HG03565 (cell line): ENCODE measurements at regions not wholly inside any gene's neighbourhood (a gene's known extent, or its start where the extent isn't known, plus 50 kb on each side); places are given as distances from the start of the nearest gene placed in this dataset.

Source experiments
- ATAC-seq: cut with Tn5 transposase; IDR thresholded peaks from one replicate; pipeline ENCODE4 v1.9.1; 2021; ENCODE audit warnings: mild to moderate bottlenecking, moderate library complexity; ENCODE audit not compliant: unreplicated experiment

DNA sequence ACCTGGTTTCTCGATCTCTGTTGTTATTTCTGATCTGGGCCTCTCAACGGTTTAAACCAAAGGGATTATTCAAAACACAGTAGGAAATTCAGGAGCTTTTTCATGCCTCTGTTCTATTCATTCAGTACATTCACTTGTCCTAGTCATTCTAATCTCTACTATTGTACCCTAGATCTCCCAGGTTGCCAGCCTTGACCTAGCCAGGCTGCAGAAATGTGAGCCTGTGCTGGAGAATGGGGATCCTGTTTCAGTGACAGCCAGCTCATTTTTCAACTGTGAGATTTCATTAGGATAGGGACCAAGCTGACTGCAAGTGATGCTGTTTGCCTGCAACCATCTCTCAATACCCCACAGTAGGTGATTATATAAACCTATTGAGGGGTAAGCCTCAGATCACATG lies 186.2 kb downstream of the CMPK2 start:
- no peak for ATAC-seq

DNA sequence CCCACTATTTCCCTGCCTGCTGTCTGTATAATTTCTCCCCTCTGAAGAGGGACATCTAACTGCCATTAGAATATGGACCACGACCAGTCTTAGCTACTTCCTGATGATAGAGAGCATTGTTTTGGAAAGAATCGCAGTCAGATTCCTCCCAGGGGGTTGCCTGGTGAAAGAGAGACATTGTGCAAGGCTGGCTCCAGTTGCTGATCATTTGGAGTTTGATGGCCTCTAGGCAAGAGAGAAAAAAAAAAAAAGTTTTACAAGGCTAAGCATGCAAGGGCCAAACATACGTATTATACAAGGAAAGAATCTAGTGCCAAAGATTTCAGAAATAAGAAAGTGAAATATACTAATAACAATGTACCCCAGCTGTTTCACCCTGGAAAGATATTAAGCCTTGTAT lies 182.2 kb downstream of the CMPK2 start:
- ATAC-seq: no peak

DNA sequence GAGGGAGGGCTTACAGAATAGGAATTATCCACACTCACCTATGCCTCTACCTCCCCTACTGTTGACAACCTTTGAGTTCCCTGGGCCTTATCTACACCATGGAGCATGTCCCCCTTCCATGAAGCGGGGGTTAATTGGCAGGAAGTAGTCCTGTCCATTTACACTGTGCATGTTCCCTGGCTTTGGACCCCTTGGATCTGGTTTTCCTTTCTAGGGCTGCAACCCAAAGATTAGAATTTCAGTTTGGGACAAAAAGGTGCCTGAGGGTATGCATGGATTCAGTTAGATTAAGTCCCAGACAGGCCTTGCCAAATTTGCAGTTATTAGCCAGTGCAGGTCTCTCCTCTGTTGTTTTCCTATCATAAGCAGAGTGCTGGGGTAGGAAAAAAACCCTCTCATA lies 180.3 kb downstream of the CMPK2 start:
- no peak for ATAC-seq

DNA sequence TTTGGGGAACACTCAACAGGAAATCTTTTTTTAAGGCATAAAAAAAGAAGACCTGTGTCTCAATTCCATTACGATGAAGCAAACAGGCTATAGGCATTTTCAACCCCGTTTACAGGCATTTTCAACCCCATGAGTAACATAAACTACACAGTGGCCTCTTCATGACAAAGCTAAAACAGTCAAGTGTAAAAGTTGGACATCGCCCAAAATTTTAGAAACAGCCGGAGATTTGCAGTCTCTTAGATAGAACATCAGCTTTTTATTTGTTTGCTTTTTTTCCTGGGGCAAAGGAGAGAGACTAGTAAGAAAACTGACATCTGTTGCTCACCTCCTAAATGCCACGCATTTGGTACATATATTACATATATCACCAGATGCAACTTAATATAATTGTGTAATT lies 173.7 kb downstream of the CMPK2 start:
- no peak for ATAC-seq

DNA sequence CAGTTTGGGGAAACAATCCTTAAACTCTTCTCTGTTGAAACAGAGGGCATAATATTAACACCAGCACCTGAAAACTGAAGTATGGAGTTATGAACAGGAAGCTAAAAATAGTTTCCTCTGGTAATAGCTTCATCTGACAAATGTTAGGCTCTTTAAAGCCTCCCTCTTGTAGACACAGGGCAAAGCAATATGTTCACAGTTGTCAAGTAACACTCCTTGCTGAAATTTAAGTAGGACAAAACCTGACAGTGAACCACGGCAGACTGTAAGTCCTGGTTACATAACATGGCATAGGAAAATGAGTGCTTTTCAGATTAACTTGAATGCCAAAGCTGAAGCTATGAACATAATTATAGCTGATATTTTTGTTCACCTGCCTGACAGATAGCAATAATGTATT lies 172.9 kb downstream of the CMPK2 start:
- ATAC-seq: no peak

DNA sequence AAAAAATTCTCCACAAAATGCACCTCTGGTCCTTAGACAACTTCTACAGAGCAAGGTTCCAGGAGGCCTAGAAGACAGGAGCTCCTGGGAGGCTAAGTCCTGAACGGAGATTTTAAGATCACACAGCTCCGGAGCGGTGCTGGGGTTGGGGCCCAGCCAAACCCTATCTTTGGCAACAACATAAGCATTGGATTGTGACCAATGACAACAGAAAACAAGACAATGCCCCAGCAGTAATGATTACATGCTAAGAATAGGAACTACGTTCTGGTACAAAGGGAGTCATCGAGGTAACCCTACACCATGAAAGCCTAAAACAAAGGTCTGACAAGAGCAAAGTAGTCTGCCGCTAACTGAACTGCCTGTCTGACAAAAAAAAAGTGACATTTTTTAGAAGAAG lies 171.2 kb downstream of the CMPK2 start:
- ATAC-seq: no peak

DNA sequence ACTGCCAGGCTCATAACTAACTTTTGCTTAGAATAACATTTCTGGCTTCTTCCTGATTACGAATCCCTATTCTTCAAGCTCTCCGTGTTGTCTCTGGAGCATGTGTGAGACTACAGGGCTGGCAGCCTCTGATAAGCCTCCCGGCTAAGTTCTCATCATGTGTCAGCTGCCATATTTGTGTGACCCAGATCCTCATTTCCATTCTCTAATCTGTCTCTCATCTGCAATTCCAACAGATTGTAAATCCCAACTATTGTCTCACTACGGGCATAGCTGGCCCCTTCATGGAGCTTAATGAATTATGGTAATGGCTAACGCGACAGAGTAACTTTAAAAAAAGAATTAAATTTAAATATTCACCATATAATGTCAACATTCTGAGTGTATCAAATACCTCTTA lies 165.4 kb downstream of the CMPK2 start:
- no peak for ATAC-seq

DNA sequence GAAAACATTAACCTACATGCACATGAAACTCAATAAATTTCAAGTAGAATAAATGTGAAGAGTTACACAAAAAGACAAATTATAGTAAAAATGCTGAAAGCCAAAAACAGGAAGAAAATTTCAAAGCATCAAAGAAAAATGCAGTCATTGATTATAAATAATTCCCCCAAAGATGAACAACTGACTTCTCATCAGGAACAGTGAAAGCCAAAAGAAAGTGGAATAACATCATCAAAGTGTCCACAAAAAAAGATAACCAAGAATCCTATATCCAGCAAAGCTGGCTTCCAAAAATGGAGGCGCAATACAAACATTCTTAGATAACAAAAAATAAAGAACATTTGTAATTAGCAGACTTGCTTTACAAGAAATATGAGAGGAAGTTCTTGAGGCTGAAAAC lies 161.6 kb downstream of the CMPK2 start:
- no peak for ATAC-seq

DNA sequence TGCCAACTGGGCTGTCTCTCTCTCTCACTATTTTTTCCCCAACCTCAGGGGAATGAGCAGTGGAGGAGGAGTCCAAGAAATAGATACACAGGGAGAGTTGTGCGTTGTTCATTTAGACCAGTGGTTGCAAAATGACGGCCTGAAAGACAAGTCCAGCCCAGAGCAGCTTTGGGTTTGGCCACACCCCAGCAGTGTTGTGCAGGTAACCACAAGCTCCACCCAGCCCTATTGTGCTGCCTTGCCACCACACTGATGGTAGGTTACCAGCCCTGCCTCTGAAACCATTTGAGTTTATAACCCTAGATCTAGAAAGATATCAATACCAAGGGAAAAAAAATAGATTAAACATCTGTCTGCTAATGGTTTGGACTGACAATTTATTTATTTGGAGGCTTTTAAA lies 144.3 kb downstream of the CMPK2 start:
- no peak for ATAC-seq

DNA sequence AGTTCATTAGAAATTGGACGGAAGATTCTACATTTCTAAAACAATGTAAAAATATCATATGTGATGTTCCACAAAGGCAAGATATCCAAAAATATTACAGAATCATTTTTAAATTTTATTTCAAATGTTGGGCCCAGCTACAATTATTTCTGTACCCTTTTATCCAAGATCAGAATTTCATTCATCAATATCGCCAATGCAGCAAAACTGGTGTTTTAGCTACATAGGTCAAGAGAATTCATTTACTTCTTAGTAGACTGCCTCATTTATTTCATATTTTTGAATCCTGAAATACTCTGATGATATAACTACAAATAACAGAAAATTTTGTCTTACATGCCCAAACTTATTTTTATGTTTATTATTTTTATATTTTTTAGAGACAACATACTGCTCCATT lies 143.1 kb downstream of the CMPK2 start:
- ATAC-seq: no peak

DNA sequence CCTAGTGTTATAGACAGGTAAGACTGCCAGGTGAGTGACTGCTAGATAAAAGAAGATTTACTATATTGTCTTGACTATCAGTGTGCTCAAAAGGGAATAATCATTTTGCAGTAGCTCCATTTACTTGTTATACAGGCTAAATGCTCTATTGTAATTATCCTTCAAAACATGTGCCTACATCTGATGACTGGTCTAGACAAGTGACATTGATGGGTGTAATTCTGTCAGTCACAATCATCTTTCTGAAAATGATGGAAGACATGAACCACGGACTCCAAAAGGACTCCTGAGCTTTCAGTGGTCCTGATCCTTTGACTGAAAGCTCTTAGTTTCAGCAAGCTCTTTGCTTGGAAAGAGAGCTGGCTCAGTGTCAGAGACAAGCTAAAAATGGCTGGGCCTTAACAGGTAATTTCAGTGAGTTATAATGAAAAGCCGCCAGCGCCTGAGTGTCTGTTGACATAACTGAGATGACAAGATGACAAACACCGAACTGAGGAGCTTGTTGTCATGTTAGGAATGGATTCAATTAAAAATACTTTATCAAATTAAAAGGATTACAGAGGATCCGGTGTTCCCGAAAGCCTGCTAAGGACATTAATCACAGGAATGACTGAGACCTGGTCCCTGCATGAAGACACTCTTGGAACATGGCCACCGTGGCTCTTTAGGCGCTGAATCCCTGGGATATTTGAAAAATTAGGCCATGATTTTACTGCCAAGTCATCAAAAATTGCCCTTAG lies 141.7 kb downstream of the CMPK2 start:
- no peak for ATAC-seq

DNA sequence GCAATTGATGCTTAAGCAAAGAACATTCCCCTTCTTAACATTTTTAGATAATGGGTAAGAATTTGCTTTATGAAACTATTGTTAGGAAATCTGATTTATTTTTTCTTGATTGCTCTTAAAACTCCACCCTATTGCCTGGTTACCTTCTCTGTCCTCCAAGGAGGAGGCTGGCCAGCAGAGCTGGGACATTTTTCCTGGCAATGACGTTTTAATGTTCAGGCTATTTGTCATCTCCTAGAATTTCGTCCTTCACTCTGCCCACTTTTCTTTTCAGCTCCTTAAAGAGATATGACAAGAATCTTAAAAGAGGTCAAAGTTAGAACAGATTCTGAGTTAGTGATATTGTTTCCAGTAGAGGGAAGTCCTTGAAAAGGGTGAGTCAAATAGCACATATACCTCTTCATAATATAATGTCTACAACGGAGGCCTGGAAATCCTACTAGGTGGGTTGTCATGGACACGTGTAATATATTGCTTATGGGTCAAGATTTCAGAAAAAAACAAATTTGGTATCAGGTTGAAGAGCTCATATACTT lies 141.0 kb downstream of the CMPK2 start:
- no peak for ATAC-seq

DNA sequence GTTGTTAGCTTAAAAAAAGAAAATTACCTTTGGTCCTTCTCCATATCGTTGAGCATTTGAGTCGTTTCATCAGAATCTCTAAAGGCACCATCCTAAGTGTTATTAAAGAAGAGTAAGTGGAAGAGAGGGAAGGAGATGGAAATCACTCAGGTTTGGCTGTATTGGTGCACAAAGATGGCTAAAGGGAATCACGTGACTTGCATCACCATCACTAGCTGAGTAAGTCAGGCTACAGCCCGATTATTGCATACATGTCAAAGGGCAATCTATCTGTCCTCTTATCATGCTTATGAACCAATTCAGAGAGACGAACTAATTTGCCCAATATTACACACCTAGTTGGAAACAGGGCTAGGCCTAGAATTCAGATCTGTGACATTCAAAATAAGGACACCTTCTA lies 137.6 kb downstream of the CMPK2 start:
- no peak for ATAC-seq

DNA sequence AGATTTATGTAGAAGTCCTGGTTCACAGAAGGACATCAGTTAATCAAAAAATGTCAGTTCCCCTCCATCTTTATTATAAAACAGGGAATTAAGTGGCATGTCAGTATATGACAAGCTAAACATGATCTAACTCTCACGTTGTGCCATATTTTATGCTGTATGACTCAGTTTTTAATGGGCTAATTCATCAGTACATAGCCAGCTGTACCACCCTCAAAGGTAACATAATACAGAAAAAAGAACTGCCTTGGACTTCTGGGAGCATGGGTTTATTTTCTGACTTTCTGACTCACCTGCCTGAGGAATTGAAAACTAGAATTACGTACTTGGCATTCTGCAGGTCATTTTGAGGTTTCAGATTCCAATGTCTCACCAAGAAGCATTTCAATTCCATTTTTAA lies 135.7 kb downstream of the CMPK2 start:
- ATAC-seq: no peak

DNA sequence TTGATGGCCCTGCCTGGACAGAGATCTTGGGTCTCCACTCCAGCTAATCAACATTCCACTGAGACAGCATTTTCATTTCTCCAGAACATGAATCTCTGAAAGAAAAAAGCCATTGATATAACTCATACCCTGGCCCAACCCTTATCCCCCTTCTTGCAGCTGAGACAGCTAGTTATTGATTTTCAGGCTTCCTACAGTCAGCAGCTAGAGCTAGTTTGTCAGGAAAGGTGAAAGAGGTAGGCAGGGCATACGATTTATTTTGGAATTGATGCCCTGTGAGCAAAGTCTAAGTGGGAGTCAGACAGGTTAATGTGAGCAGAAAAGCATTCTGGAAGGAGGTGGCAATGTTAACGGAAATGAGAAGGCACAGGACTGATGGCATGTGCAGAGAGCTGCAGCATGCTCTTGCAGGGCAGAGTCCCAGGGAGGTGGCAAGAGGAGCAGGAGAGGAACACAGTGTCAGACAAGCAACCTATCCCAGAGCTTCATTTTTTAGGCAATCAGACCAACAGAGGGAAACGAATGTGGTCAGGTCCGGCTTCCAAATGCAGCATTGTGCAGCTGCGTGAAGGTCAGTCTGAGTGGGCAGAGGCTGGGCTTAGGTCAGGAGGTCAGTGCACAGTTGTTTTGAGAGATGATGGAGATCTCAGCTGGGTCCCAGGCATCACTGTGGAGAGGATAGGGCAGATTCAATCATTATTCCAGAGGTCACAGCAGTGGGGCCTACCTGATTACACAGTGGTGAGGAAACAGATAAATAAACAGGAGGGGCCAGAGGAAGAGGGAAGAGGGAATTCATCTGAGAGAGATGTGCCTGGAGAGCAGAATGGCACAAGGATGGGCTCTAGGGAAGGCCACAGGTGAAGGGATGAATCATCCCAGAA lies 134.8 kb downstream of the CMPK2 start:
- ATAC-seq: no peak

DNA sequence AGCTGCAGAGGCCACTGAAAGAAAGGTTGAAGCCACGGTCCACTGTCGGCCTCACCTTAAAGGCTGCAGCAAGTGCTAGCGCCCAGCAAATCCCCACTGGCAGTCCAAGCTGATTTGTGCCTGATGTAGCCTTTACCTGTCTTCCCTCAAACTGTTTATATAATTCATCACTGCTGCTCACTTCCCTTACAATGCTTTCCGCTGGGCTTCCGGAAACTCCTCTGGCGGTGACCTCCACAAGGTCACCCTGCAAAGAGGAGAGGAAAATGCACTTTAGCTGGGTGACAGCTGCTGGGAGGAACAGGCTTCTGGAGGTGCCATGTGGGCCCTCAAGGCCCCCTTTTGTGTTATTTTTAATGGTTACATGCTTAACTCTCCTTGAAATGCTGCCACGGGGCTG lies 126.2 kb downstream of the CMPK2 start:
- no peak for ATAC-seq

DNA sequence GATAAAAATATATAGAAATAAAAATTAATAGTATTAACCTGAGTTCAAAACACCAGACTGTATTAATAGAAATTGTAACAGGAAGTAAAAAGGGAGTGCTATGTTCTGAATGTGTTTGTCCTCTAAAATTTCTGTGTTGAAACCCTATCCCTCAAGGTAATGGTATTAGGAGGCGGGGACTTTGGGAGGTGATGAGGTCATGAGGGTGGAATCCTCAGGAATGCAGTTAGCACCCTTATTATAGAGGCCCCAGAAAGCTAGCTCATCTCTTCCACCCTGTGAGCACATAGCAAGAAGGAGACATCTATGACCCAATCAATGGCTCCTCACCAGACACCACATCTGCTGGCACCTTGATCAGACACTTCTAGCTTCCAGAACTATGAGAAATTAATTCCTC lies 124.5 kb downstream of the CMPK2 start:
- ATAC-seq: no peak

DNA sequence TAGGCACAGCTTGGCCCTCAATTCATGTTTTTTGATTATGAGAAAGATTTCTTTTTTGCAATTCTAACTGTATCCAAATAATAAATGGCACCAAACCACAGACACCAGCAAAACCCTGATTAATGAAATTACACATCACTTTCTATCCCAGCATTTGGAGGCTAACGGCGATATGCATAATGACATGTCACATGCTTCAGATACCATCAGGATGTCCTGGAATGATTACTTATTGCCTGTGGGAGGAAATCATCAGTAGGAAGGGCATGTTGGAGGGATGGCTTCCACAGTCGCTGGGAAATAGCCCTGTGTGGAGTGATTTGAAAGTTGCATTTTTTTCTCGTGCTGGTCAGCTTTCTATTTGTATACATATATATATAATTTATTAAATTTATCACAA lies 121.7 kb downstream of the CMPK2 start:
- ATAC-seq: no peak

DNA sequence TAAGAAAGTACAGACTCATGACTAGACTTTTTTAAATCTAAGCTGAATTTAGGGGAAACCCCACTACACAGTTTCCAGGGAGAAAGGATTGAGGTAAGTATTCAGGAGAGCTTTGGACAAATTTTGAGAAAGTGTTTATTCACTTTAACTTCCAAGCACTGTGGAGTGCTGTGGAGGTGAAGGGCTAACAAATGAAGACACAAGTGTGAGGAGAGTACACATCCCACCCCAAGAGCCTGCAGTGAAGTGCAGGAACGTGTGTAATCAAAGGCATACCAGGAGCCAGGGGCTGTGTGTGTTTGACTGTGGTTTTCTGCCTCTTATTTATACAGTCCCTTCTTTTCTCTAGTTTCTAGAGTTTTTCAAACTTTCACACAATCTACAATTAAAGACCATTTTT lies 118.3 kb downstream of the CMPK2 start:
- ATAC-seq: no peak

DNA sequence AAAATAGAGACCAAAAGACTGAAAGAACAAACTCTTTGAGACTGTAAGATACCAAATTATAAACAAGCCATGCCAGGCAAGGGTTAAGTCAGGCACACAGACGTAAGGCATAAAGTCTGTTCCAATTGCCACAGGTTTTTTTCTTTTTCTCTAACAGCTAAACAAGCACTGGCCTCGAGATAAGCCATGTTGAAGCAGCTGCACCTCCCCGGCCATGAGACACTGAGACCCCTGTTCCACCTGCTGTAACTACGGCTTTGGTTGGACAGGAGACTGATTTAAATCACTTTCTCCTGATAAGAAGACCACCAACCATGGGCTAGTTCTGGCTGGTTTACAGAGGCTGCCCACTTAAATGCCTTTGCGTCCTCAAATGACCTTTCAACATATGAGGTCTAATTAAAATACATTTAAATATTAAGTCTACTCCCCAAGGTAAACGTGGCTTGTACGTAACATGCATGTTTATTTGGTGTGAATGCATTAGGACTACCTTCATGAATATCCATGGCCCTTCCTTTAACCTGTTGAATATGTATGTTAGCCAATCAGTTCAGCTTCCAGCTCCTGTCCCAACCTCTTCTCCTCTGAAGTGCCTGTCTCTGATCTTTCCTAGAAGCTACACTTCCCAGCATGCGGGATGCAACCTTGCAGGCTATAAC lies 117.2 kb downstream of the CMPK2 start:
- no peak for ATAC-seq

DNA sequence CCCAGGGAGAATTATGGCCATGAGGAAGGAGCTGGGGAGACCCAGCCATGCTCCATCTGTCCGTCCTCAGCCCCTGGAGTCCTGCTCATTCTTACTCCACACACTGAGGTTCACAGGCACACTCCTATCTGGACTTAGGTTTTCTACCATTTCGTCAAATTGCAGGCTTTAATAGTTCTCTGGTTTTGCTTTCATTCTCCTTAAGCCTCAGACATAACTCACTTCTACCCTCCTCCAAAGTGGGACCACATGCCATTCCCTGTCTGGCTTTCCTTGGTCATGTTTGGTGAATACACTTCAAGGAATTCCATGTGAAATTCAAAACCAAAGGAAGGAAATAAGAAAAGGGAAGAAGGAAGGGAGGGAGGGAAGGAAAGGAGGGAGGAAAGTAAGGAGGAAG lies 115.7 kb downstream of the CMPK2 start:
- no peak for ATAC-seq
